T47D (cell line): ENCODE measurements at regions not wholly inside any gene's neighbourhood (a gene's known extent, or its start where the extent isn't known, plus 50 kb on each side); places are given as distances from the start of the nearest gene placed in this dataset.

Experiments
- DNase-seq, 2 experiments: peaks; one replicate each; pipeline versions ENCODE4 v3.0.0 to v3.0.0-alpha.2; 2011 to 2012; ENCODE audit warnings: low read depth in 1 of 2, low spot score in 1 of 2
- JUND ChIP-seq: IDR thresholded peaks from 2 replicates; pipeline ENCODE4 v1.6.1; 2012; ENCODE audit warnings: low read depth
- in situ Hi-C: cut with HindIII; loops from 2 replicates; pipeline ENCODE4 v1.10.0; 2016; ENCODE audit warnings: low sequenced_read_pairs, low pct_unique_long_range_greater_than_20kb

- in situ Hi-C loops: no loop called here
- DNase-seq: no peak
- no peak for TF ChIP-seq JUND
These were observed 126.9 kb downstream of the FGF9 start for GRCh38 chr13:21797736-21798135.

- in situ Hi-C loops: no loop called here
- no peak for DNase-seq
These were observed 127.3 kb downstream of the FGF9 start for GRCh38 chr13:21798181-21798580.

DNA sequence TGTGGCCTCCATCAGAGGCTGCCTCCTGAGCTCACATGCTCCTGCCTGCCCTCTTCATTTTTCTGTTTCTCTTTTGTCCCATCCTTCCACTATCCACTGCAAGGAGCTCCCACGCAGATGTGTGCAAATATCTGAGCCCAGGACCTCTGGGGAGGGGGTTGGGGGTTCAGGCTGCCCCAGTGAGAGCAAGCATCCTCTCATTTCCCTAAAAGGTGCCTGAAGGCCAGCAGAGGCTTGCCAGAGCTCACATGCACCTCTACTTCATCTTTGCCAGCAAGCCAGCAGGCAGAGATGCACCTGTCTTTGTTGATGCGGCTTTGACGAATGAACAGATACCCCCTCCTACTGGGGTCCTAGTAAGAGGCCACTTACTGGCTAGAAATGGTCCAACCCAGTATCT lies 128.8 kb downstream of the FGF9 start:
- DNase-seq: no peak
- TF ChIP-seq JUND: no peak
- in situ Hi-C loops: no loop called here

More at GRCh38 chr13:21798181-21798580, 127.3 kb downstream of the FGF9 start:
- no peak for TF ChIP-seq JUND

DNA sequence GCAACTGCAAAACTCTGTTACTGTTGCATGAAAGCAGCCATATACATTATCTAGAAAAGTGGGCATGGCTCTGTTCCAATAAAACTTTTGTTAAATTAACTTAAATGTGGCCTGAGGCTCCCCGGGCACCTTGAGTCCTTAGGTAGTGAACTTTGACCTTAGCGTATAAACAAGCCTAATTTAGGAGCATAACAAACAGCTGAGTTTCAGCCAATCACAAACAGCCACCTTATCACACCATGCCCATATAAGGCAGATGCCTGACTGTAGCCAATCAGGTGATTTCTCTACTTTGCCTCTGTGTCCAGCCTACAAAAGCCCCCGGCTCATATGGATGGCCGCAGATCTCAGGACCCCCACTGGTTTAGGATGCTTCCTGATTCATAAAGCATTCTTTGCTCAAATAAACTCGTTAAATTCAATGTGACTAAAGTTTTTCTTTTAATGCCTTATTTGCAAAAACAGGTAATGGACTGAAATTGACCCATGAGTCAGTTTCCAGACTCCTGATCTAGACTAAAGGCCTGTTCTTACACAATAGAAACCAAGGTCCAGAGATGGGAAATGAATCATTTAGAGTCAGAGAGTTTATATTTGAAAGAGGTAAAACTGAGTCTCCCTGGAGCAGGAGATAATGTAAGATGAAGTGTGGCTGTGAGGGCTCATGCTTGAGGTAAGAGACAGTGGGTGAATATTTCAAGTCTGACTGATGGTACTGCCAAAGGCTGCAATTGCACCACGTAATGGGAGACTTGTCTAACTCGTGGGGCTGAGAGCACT lies 130.2 kb downstream of the FGF9 start:
- TF ChIP-seq JUND: no peak
- in situ Hi-C loops: no loop called here

GRCh38 chr13:21805733-21806132 lies 134.9 kb downstream of the FGF9 start:
- DNase-seq: no peak
- in situ Hi-C loops: no loop called here
- no peak for TF ChIP-seq JUND

More for the DNA sequence above, 130.2 kb downstream of the FGF9 start:
- no peak for DNase-seq

DNA sequence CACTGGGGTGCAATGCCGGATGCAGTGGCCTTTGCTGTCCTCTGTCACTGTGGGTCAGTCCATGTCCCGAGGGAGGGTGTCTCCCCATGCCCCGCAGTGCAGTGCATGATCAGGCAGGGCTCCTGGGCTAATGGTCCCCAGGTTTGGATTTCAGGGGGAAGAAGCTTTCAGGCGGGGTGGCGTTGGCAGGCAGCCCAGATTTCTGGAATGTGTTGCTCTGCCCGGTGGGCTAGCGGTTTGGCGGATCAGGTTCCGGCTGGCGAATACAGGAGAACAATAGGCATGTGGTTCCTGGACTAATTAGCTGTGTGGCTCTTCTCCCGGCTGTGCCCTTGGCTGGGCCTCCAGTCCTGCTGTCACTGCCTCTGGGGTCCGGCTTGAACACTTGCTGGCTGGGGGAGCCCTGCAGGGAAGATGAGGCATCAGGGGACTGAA lies 141.3 kb downstream of the FGF9 start:
- TF ChIP-seq JUND: no peak
- DNase-seq: no peak
- in situ Hi-C loops: no loop called here

DNA sequence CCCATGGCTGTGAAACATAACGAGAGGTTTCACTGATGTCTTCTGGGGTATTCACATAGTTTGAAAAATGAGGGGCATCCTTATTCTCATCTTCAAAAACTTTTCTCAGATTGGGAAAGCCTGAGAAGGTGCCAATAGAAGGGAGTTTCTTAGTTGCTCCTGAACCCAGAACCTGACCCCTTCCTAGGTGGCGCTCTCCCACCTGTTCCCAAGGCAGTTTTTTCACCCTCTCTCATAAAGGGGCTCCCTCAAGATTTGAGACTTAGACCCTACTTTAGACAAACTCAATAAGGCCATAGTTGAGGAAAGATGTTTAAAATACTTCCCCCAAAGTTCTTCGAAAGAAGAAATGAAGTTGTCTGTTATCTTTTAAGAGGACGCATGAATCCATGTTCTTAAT lies 142.2 kb downstream of the FGF9 start:
- in situ Hi-C loops: no loop called here
- DNase-seq: no peak
- TF ChIP-seq JUND: no peak

GRCh38 chr13:21813844-21814243 lies 143.0 kb downstream of the FGF9 start:
- DNase-seq: no peak
- TF ChIP-seq JUND: no peak
- in situ Hi-C loops: no loop called here

GRCh38 chr13:21814604-21815003 lies 143.7 kb downstream of the FGF9 start:
- no peak for TF ChIP-seq JUND
- in situ Hi-C loops: no loop called here
- no peak for DNase-seq

GRCh38 chr13:21817878-21818277 lies 147.0 kb downstream of the FGF9 start:
- TF ChIP-seq JUND: no peak

DNA sequence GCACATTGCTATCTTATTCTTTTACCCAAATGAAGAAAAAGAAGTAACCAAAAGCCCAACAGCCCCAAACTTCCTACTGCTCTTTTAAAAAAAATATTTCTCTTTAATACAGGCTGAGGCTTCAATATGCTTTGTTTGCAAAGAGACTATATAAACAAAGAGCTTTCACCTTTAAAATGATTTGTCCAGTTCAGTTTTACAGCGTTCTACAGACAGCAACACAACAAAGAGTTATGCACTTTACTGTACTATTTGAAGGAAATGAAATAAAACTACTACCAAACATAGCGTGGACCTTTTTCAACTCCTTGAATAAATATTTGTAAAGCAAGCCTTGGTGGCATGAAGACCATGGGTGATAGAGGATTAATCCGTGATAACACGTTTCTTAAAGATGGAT lies 151.2 kb downstream of the FGF9 start:
- no peak for TF ChIP-seq JUND
- in situ Hi-C loops: no loop called here

More at GRCh38 chr13:21817878-21818277, 147.0 kb downstream of the FGF9 start:
- in situ Hi-C loops: no loop called here
- no peak for DNase-seq

GRCh38 chr13:21823416-21823815 lies 152.5 kb downstream of the FGF9 start:
- no peak for DNase-seq
- in situ Hi-C loops: no loop called here
- no peak for TF ChIP-seq JUND

More for the DNA sequence above, 151.2 kb downstream of the FGF9 start:
- DNase-seq: no peak

GRCh38 chr13:21823949-21824348 lies 153.1 kb downstream of the FGF9 start:
- in situ Hi-C loops: no loop called here
- DNase-seq: no peak
- TF ChIP-seq JUND: no peak

DNA sequence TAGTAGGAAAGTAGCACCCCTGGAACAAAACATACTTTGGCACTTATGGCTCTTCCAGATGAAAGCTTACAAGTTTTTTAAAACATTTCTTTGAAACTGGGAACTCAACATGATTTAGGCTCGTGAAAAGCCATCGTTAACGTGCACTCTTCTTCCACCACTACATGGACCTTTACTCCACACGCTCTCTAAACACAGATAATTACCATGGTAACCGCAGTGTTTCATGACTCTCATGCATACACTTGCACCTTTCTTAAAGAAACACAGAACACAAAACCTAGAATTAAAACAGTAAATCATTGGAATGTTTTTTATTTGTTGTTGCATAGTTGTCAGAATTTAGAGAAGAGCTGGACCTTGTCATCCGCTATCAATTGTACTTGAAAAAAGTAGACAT lies 154.3 kb downstream of the FGF9 start:
- in situ Hi-C loops: no loop called here
- no peak for TF ChIP-seq JUND
- DNase-seq: no peak
